Activated T-helper 1 cell treated with anti-CD3 and anti-CD28 coated beads, Interleukin-12 subunit alpha, Interleukin-12 subunit beta, Interleukin-2, Interleukin-4 antibody, amounts not matched to agents 30 ng/mL and 10 ng/mL and 1 ng/mL, durations not matched to agents 14 hours and 24 hours and 36 hours (primary cell): ENCODE measurements at regions not wholly inside any gene's neighbourhood (a gene's known extent, or its start where the extent isn't known, plus 50 kb on each side); places are given as distances from the start of the nearest gene placed in this dataset.
"Not testable (repeated sequence)": the region's sequence is repeated elsewhere in the genome, so short reads cannot be mapped to it uniquely, and the experiment has no call there.

ENCODE experiments used
- DNase-seq: peaks from one replicate; pipeline ENCODE4 v3.0.0; 2021; ENCODE audit warnings: low spot score
- H3K27ac Mint-ChIP-seq: one replicate; pipeline ENCODE4 v1.8.0; 2021; ENCODE audit warnings: mild to moderate bottlenecking, mixed read lengths
- H3K27me3 Mint-ChIP-seq: one replicate; pipeline ENCODE4 v1.8.0; 2022; ENCODE audit warnings: mild to moderate bottlenecking, moderate library complexity, mixed read lengths; ENCODE audit not compliant: insufficient read depth
- H3K36me3 Mint-ChIP-seq: one replicate; pipeline ENCODE4 v1.8.0; 2021; ENCODE audit warnings: low read depth, mixed read lengths
- H3K4me1 Mint-ChIP-seq: one replicate; pipeline ENCODE4 v1.8.0; 2021; ENCODE audit warnings: low read depth, mixed read lengths
- H3K4me3 Mint-ChIP-seq: one replicate; pipeline ENCODE4 v1.8.0; 2021; ENCODE audit warnings: mild to moderate bottlenecking, moderate library complexity, mixed read lengths
- H3K9me3 Mint-ChIP-seq: one replicate; pipeline ENCODE4 v1.8.0; 2021; ENCODE audit warnings: mixed read lengths
- intact Hi-C: fragments of 100-400 bp; cut with micrococcal nuclease; formaldehyde crosslinking; loops from one replicate; pipeline ENCODE4 v1.15.1; 2024

DNA sequence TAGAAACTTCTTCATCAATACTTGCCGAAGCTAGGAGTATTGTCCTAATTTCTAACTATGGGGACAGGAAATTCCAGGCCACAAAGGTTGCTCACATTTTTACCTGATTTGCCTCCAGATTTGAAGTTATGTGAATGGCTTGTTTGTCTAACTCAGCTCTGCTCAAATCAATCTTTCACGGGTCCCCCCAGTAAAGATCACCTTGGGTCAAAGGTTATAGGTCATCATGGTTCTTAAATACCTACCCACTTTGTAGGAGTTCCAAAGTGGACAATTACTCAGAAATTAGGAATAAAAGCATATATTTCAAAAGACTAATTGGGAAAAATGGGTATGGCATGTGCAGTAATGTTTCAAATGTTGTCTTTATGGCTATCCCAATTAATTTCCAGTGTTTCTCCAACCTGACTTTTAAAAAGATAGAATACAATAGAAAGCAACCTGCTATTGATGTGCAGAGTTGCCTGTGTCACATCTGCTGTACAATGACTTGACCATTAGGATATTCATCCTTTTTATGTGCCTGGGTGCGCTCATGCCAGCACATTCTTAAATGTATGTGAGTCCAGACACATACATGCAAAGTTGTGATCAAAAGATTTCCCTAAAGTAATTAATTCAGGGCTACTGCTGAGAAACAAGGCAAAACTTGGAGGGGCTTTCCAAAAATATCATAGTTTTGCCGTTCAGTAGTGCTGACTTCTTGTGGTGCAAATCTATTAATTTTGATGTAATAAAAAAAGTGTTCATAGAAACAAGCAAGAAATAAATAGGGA is 126.1 kb downstream of the MYCN start:
- H3K9me3 Mint-ChIP-seq: peaks cover 23% of the 10 kb centered on the region
- no peaks in the 10 kb centered on the region for H3K27me3 Mint-ChIP-seq
- DNase-seq: no peak
- intact Hi-C loops: no loop called here
- no peaks in the 10 kb centered on the region for H3K36me3 Mint-ChIP-seq
- no peaks in the 10 kb centered on the region for H3K4me1 Mint-ChIP-seq
- no peak overlapping the region for H3K4me3 Mint-ChIP-seq
- no peak overlapping the region for H3K27ac Mint-ChIP-seq

DNA sequence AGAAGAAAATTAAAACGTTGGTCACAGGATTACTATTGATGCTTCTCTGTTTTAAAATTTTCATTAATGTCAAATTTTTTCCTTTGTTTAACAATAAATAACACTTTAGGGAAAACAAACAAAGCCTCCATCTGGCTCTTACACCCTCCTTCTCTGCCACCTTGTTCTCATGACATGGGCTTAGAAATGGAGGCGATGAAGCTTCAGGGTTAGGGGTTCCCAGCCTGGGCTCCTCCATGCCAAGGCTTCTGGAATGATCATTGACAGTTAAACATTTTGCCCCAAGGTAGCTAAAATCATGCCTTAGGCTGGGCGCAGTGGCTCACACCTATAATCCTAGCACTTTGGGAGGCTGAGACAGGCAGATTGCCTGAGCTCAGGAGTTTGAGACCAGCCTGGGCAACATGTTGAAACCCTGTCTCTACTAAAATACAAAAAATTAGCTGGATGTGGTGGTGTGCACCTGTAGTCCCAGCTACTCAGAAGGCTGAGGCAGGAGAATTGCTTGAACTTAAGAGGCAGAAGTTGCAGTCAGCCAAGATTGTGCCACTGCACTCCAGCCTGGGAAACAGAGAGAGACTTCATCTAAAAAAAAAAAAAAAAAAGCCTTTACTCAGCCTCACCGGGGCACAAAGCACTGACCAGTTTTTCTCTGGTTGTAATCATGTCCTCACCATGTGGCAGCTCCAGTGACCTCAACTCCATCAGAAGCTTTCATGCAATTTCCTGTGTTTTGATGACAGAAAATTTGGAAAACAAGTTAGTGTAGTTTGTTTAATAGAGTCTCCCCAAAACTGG is 125.1 kb downstream of the MYCN start:
- H3K4me3 Mint-ChIP-seq, H3K4me1 Mint-ChIP-seq, DNase-seq, intact Hi-C loops, H3K36me3 Mint-ChIP-seq, H3K27ac Mint-ChIP-seq, H3K27me3 Mint-ChIP-seq: not testable (repeated sequence)
- H3K9me3 Mint-ChIP-seq: peaks cover 23% of the 10 kb centered on the region

DNA sequence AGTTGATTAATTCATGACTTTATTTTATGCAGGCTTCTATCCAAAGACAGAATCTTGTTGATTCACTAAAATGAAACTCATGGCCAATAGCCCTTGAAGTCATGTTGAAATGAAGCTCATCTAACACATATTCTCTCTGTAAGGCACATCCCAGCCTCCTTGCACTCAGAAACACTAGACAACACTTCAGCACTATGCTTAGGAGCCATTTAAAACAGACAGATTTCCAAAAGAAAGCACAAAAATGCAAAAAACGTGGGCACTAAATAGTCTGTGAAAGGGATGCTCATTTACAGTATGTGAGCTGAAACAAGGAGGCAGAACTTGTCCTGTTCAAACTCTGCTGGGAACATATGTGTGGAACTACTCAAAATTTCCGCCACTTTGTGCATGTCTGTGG is 124.4 kb downstream of the MYCN start:
- H3K27ac Mint-ChIP-seq: no peak overlapping the region
- no peak for DNase-seq
- no peaks in the 10 kb centered on the region for H3K27me3 Mint-ChIP-seq
- peaks cover 23% of the 10 kb centered on the region for H3K9me3 Mint-ChIP-seq
- H3K36me3 Mint-ChIP-seq: no peaks in the 10 kb centered on the region
- intact Hi-C loops: no loop called here
- no peak overlapping the region for H3K4me3 Mint-ChIP-seq
- no peaks in the 10 kb centered on the region for H3K4me1 Mint-ChIP-seq

DNA sequence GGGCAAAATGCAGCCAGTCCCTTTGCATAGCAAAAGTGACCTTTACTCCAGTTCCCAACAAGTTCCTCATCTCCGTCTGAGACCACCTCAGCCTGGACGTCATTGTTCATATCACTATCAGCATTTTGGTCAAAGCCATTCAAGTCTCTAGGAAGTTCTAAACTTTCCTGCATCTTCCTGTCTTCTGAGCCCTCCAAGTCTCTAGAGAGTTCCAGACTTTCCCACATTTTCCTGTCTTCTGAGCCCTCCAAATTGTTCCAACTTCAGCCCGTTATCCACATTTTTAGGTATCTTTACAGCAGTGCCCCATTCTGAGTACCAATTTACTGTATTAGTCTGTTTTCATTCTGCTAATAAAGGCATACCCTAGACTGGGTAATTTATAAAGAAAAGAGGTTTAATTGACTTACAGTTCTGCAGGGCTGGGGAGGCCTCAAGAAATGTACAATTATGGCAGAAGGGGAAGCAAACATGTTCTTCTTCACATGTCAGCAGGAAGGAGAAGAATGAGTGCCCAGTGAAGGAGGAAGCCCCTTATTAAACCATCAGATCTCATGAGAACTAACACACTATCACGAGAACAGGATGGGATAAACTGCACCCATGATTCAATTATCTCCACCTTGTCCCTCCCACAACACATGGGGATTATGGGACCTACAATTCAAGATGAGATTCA is 123.7 kb downstream of the MYCN start:
- intact Hi-C loops: no loop called here
- Mint-ChIP-seq H3K36me3 (no peaks in the 10 kb centered on the region), H3K4me3 (no peak overlapping the region), H3K4me1 (no peaks in the 10 kb centered on the region), H3K27ac (no peak overlapping the region), H3K27me3 (no peaks in the 10 kb centered on the region), H3K9me3 (peaks cover 23% of the 10 kb centered on the region)
- DNase-seq: no peak

DNA sequence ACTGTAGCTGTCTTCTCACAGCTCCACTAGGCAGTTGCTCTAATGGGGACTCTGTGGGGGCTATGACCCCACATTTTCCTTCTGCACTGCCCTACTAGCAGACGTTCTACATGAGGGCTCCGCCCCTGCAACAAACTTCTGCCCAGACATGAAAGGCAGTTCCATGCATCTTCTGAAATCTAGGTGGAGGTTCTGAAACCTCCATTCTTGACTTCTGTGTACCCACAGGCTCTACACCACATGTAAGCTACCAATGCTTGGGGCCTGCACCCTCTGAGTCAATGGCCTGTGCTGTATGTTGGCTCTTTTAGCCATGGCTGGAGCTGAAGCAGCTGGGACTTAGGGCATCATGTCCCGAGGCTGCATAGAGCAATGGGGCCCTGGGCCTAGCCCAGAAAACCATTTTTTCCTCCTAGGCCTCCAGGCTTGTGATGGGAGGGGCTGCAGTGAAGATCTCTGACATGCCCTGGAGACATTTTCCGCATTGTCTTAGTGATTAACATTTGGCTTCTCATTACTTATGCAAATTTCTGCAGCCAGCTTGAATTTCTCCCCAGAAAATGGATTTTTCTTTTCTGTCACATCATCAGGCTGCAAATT is 123.0 kb downstream of the MYCN start:
- H3K9me3 Mint-ChIP-seq: peaks cover 23% of the 10 kb centered on the region
- no peak overlapping the region for H3K27ac Mint-ChIP-seq
- no peak overlapping the region for H3K4me3 Mint-ChIP-seq
- H3K36me3 Mint-ChIP-seq: no peaks in the 10 kb centered on the region
- H3K27me3 Mint-ChIP-seq: no peaks in the 10 kb centered on the region
- intact Hi-C loops: no loop called here
- no peak for DNase-seq
- no peaks in the 10 kb centered on the region for H3K4me1 Mint-ChIP-seq

DNA sequence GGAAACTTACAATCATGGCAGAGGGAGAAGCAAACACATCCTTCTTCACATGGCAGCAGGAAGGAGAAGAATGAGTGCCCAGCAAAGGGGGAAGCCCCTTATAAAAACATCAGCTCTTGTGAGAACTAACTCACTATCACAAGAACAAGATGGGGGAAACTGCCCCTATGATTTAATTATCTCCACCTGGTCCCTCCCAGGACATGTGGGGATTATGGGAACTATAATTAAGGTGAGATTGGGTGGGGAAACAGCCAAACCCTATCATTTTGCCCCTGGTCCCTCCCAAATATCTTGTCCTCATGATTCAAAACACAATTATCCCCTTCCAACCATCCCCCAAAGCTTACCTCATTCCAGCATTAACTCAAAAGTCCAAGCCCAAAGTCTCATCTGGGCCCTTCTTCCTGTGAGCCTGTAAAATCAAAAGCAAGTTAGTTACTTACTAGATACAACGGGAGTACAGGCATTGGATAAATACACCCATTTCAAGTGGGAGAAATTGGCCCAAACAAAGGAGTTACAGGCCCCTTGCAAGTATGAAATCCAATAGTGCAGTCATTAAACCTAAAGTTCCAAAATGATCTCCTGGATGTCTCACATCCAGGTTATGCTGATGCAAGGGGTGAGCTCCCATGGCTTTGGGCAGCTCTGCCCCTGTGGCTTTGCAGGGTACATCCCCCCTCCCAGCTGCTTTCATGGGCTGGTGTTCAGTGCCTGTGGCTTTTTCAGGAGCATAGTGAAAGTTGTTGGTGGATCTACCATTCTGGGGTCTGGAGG is 122.3 kb downstream of the MYCN start:
- Mint-ChIP-seq H3K27ac (no peak overlapping the region), H3K27me3 (no peaks in the 10 kb centered on the region), H3K9me3 (peaks cover 23% of the 10 kb centered on the region), H3K4me3 (no peak overlapping the region), H3K36me3 (no peaks in the 10 kb centered on the region), H3K4me1 (no peaks in the 10 kb centered on the region)
- intact Hi-C loops: no loop called here
- no peak for DNase-seq

DNA sequence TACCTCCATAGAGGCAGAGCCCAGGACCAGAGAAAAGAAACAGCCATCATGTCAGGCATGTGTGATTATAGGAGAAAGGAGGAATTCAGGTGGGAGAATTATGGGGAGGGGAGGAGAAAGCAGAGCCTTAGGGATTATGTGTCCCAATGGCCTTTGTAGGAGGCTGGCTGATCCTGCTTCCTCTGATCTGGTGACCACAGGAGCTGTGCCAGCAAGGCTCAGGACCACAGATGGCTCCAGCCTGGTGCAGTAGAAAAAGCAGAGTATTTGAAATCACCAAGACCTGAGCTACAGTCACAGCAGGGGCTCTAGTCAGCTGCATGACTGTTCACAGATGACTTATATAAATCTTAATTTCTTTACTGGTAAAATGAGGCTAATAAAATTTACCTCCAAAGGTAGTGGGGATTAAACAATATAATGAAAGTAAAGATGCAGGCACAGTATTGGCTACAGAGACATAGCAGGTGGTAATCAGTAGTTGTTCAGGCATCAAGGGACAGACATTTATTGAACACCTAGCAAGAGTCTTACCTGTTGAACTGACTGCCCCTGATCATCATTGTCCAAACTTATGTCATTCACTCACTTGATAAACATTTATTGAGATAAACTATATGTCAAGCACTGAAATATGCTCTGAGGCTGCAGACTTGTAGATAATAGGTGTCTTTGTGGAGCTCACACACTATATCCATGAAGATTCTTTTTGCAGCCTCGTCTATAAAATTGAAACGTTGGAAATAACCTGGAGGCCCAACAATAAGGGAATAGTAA is 121.3 kb downstream of the MYCN start:
- Mint-ChIP-seq H3K4me3 (no peak overlapping the region), H3K36me3 (no peaks in the 10 kb centered on the region), H3K27ac (no peak overlapping the region), H3K4me1 (no peaks in the 10 kb centered on the region), H3K27me3 (no peaks in the 10 kb centered on the region), H3K9me3 (peaks cover 23% of the 10 kb centered on the region)
- intact Hi-C loops: no loop called here
- DNase-seq: no peak

DNA sequence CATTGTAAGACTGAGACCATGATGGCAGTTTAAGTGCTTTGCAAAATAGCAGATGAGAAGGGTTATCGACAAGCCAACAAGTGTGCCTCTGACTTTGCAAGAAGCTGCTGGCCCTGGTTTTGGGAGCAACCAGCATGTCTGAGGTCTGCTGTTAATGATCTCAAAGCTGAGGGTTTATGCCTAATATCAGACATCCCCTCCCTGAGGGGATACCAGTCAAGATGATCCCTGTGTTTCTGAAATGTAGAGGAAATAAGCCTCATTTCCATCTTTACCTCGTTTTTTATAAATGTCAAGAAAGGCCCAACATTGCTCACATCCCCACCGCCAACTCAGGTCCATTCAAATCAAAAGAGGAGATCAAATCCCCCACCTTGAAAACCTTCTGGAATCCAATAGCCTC is 120.6 kb downstream of the MYCN start:
- H3K9me3 Mint-ChIP-seq: peaks cover 23% of the 10 kb centered on the region
- intact Hi-C loops: no loop called here
- no peaks in the 10 kb centered on the region for H3K4me1 Mint-ChIP-seq
- DNase-seq: no peak
- no peaks in the 10 kb centered on the region for H3K36me3 Mint-ChIP-seq
- H3K4me3 Mint-ChIP-seq: no peak overlapping the region
- no peaks in the 10 kb centered on the region for H3K27me3 Mint-ChIP-seq
- no peak overlapping the region for H3K27ac Mint-ChIP-seq

DNA sequence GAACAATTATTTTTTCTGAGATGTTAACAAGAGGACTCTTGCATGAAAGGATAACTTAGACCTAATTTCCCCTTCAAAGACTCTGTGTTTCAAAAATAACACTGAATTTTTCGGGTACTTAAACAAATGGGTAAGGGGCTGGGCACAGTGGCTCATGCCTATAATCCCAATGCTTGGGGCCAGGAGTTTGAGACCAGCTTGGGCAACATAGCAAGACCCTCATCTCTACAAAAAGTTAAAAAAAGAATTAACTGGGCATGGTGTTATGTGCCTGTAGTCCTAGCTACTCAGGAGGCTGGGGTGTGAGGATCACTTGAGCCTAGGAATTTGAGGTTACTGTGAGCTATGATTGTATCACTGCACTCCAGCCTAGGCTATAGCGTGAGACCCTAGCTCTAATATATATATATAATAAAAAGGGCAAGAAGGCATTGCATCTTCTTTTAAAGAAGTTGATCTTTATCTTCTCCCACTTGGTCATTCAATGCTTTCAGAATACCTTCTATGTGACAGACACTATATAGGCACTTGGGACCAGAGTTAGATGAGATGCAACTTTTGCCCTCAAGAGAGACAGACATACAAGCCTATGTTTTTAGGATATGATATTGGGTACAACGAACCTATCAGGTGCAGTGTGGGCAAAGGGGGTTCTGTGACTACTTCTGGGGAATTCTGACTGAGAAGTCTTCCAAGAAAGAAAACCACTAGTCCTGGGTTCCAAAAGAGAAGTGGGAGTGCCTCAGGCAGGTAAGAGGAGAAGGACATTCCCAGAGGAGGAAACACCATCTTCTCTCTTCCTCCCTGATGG is 120.0 kb downstream of the MYCN start:
- DNase-seq: no peak
- H3K36me3 Mint-ChIP-seq: no peaks in the 10 kb centered on the region
- no peaks in the 10 kb centered on the region for H3K4me1 Mint-ChIP-seq
- H3K9me3 Mint-ChIP-seq: peaks cover 23% of the 10 kb centered on the region
- H3K27me3 Mint-ChIP-seq: no peaks in the 10 kb centered on the region
- intact Hi-C loops: no loop called here
- H3K4me3 Mint-ChIP-seq: no peak overlapping the region
- H3K27ac Mint-ChIP-seq: no peak overlapping the region

DNA sequence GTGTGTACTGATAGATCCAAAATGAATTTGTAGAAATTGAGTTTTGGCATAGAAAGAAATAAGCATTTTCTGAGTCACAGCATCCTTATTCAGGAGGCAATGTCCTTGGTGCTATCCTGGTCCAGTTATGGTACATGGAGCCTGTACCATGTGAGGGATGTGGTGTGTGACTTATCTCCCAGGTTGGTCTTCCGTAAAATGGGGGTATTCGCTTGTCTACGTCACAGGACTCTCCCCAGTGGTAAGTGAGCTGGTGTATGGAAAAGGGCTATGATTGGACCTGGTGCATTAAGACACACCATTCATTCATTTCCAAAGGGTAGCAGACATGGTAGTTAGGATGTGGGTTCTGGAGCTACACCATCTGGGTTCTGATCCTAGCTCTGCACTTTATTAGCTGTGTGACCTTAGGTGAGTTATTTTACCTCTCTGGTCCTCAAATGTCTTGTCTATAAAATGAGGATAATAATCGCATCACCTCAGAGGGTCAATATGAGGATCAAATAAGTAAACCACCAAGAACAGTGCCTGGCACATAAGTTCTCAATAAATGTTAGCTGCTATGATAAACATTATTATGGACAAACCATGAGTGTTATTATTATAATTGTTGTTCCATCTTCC is 119.2 kb downstream of the MYCN start:
- Mint-ChIP-seq H3K27me3 (no peaks in the 10 kb centered on the region), H3K4me3 (no peak overlapping the region), H3K27ac (no peak overlapping the region), H3K36me3 (no peaks in the 10 kb centered on the region), H3K4me1 (no peaks in the 10 kb centered on the region), H3K9me3 (peaks cover 23% of the 10 kb centered on the region)
- DNase-seq: no peak
- intact Hi-C loops: no loop called here

DNA sequence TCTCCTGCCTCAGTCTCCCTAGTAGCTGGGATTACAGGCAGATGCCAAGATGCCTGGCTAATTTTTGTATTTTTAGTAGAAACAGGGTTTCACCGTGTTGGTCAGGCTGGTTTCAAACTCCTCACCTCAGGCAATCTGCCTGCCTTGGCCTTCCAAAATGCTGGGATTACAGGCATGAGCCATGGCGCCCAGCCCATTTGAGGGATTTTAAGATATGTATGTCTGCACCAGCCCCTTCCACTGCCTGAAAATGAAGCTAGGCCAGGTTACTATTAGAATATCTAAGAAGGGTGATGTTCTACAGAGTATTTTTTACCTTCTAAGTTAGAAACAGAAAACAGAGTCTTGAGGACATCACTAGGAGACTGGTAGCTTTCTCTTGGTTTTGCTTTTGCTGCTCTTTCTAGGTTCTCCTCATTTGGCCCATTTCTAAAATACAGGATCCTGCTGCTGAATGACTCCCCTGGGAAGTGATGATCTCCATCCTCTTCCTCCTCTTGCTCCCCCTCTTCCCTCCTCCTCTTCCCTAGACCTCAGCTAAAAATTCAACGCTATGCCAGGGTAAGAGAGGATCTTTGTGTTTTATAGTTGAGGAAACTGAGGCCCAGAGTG is 118.5 kb downstream of the MYCN start:
- intact Hi-C loops: no loop called here
- no peak overlapping the region for H3K4me3 Mint-ChIP-seq
- H3K36me3 Mint-ChIP-seq: no peaks in the 10 kb centered on the region
- no peaks in the 10 kb centered on the region for H3K27me3 Mint-ChIP-seq
- DNase-seq: no peak
- no peaks in the 10 kb centered on the region for H3K4me1 Mint-ChIP-seq
- no peak overlapping the region for H3K27ac Mint-ChIP-seq
- H3K9me3 Mint-ChIP-seq: peaks cover 19% of the 10 kb centered on the region
